HG02973 (cell line): ENCODE measurements at regions not wholly inside any gene's neighbourhood (a gene's known extent, or its start where the extent isn't known, plus 50 kb on each side); places are given as distances from the start of the nearest gene placed in this dataset.
A peak's percentile ranks its signal among the peaks of the same experiment; 100 is the strongest.

Experiments used
- ATAC-seq: cut with Tn5 transposase; IDR thresholded peaks from one replicate; pipeline ENCODE4 v1.9.1; 2021; ENCODE audit warnings: moderate library complexity; ENCODE audit not compliant: unreplicated experiment

DNA sequence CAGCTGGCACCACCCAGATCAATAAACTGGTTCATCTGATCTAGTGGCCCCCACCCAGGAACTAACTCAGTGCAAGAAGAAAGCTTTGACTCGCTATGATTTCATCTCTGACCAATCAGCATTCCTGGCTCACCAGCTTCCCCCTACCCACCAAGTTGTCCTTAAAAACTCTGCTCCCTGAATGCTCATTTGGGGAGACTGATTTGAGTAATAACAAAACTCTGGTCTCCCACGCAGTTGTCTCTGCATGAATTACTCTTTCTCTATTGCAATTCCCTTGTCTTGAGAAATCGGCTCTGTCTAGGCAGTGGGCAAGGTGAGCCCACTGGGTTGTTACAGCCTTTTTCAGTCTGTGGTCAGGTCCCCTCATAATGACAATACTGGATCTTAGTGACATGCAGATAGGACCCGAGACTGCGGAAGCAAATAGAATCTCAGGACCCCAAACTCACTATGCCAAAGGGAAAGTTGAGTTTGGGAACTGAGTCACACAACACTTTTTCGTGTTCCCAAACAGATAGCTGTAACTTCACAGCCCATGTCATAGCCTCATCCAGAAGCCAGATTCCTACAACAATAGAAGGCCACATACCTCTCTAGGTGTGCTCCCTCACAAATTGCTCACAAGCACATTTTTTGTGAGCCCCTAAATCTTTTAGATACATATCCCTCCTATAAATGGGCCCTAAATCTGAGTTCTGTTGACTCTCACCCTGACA lies 175.2 kb upstream of the RAI14 start:
- no peak for ATAC-seq

DNA sequence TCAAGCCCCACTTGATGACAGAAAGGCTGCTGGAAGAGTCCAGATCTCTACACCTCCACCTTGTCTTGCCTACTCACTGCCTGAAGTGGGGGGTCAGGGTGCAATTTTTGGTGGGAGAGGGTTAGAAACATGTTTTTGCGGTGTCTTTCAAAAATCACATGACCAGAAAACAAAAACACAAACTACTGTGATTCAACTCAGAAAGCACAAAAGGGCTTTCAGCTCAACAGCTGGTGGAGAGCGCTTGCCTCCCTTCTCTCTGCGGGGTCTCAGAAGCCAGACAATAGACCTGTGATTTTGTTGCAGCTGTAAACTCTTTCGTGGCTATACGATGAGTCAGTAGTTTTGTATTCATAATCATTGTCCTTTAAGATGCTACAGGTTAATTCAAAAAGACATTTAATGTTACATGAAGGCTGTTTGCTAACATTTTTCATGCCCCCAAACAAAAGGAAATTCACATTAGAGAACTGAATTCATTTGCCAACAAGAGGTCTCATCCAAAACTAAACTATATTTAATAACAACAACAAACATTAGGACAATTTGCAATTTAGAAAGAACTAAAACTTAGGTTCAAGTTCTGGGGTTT lies 172.6 kb upstream of the RAI14 start:
- ATAC-seq: no peak

DNA sequence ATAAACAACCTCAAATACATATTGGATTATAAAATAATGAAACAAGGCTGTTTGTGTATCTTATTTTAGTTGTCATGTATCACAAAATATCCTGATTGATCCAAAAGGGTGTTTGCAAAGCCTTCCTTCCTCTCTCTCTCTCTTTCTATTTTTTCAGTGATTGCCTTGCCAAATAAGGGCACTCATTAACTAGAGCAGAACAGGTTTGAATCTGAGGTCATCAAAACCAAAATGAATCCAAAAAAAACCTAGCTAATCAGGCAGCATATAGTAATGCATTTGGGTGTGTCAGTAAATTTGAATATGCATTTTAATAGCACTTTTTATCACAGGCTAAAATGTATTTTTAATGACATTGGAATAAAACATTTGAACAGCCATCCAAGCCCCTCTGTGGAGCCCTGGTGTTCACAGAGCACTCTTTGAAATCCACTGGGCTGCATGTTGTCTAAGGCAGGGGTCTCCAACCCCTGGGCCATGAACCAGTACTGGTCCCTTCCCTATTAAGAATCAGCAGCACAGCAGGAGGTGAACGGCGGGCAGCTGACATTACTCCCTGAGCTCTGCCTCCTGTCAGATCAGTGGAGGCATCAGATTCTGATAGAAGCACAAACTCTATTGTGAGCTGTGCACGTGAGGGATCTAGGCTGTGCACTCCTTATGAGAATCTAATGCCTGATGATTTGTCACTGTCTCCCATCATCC lies 171.8 kb upstream of the RAI14 start:
- no peak for ATAC-seq

DNA sequence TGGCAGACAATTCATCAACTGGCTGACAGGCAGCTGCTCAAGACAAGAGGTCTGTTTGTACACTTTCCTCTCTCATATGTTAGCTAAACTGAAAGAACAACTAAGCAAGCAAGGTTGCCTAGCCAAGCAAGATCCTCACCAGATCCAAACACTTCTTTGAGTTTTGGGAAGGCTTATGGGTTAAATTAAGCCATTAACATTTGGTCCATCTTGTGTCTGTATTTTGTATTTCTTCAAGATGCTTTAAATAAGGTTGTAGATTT lies 170.4 kb upstream of the RAI14 start:
- ATAC-seq: no peak

DNA sequence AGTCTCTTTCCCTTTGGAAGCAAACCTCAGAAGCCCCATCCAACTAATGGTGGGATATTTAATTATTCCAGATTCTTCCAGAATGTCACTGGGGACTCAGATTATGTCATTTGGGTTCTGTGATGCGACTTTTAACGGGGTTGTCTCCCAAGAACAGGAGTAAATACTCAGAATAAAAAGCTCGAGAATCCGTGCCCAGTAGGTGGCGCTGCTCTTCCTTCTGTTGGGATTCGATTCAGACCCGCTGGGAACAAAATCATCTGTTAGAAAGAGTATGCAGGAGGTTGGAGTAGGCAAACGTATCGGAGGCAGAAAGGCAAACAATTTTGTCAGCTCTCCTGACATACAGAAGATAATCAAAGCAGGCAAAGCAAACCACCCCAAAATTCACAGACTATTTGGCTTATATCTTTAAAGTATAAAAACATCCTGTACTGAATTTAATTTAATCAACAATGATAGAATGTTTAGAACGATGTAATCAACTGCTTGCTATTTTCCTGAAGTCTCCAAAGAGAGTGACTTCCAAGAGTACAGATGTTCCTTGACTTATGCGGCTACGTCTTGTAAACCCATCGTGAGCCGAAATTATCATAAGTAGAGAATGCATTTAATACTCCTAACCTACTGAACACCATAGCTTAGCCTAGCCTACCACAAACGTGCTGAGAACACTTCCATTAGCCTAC lies 169.8 kb upstream of the RAI14 start:
- no peak for ATAC-seq

DNA sequence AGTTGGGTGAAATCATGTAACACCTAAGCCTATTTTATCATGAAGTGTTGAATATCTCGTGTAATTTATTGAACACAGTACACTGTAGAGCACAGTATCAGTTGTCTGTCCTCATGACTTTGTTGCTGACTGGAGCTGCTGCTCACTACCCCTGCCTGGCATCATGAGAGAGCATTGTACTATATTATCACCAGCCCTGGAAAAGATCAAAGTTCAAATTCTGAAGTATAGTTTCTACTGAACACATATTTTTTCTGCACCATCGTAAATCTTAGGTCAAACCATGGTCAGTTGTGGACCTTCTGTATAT lies 169.3 kb upstream of the RAI14 start:
- ATAC-seq: no peak

DNA sequence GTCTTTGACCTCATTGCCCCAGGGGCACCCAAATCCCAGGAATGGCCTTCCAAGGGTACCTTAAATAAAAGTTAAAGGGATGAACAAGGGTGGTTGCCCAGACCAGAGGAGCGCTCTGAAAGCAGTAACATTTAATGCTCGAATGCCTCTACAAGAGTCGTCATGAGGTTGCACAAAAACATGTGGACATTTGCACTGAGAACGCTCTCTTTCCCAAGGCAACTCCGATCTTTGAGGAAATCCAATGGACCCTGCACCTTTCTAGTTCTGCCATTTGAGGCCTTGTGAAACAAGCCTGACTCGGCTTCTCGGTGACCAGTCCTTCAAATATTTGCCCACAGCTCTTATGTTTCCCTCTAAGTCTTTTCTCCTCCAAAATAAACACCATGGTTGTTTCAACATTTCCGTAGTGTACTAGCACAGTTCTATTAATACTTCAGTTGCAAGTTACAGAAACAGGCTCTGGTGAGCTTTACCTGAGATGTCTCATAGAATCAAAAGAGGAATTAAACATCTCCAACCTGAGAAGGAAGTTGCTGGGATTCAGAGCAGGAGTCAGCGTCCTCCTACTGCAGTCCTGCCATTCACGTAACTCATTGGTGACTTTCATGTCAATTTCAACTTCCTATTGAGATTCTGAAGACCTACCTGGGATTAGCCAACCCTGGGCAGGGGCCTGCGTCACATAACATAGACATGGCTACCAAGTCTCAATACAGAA lies 168.8 kb upstream of the RAI14 start:
- no peak for ATAC-seq

DNA sequence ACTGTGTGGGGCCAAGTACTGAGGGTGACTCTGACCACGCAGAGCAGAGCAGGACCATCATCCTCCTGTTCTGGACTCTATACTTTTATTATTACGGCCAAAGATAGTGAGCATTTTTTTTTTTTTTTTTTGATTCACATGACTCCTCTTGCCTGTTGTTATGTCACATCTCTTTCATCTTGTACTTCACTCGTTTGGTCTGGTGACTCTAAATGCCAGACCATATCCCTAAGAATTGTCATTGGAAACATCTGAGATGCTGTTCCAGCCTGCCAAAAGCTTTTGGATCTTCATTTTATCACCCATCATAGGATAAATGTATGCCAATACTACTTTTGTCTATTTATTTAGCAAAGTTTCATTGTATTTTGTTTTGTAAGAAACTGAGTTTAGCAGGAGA lies 168.2 kb upstream of the RAI14 start:
- no peak for ATAC-seq

DNA sequence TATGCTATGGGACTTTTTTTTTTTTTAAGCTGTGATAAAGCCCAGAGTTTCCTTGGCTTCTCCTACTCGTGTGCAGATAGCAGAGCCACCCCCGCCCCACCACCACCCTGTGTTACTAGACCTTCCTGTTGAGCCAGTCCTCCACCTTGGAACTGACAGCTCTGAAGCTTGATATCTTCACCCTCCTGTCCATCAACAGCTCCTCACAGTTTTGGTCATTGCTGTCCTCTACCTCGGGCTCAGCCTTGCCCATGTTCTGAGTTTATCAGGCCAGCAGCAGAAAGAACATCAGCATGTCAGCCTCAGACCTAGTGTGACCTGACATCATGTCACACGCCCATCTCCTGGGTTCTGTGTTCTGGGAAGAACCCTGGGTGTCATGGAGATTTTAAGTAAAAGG lies 167.1 kb upstream of the RAI14 start:
- ATAC-seq: no peak

DNA sequence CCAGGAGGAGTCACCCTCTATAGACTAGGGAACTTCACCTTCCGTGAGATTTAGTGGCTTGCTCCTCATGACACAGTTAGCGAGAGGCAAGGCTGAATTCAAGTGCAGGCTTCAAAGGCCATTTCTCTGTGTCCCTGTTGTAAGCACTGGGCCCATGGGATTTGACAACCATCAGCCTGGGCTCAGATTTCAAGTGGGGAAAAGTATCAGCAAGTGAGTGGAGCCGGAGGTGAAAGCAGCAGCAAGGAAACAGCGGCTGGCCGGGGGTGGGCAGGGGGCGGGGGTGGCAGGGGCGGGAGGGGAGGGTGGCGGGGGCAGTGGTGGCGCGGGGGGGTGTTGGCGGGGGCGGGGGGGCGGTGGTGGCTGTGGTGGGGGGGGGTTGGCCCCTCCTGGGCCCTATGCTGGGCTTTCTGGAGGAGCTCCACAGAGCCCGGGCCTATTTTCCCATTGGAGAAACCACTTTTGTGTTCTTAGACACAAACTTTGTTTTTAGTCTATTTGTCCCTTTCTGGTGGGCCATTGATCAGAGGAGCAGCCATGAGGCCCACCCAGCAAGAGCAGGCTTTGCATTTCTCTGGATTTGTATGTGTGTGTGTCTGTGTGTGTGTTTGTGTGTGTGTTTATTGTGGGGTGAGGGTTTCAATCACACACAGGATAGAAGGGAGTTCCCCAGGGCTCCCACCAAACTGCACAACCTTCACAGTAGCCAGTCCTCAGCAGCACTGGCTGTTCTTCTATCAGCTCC lies 165.4 kb upstream of the RAI14 start:
- ATAC-seq: no peak

DNA sequence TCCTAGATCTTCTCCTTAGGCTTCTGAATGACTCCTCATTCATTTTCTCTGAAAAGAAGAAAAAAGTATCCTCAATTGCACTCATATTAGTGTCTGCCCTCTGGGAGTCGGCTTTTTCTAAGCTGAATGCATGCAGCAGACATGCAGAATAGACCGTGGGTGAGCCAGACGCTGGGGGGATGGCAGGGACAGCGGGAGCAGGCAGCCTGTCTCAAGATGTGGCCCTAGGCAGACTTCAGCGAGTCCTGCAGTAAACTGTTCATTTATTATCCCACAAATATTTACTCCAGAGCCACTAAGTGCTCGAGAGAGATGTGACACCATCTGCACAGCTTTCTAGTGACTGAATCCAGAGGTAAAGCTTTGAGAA lies 164.9 kb upstream of the RAI14 start:
- no peak for ATAC-seq

DNA sequence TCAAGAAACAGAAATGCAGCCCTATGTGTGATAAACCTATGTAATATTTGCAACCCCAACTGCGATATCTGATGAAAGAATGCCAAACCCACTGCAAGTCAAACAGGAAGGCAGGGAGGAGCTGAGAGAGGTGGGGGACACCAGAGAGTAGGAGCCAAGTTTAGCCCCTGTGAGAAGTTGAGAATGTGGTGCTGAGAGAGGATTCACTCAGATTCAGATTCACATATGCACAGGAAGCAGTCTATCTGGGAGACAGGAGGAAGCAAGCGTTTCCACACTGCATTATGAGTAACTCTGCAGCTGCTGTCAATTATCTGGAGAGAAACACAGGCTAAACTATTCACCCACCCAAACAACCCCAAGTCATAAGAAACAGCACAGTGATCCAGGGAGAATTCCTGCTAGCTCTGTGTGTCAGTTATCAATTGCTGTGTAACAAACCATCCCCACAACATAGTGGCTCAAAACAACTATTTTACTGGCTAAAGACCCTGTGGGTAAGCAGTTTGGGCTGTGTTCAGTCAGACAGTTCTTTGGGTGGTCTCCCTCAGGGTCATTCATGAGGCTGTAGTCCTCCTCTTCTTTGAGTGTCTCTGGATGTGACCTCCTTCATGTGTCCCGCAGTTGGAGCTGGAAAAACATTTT lies 161.9 kb upstream of the RAI14 start:
- no peak for ATAC-seq

DNA sequence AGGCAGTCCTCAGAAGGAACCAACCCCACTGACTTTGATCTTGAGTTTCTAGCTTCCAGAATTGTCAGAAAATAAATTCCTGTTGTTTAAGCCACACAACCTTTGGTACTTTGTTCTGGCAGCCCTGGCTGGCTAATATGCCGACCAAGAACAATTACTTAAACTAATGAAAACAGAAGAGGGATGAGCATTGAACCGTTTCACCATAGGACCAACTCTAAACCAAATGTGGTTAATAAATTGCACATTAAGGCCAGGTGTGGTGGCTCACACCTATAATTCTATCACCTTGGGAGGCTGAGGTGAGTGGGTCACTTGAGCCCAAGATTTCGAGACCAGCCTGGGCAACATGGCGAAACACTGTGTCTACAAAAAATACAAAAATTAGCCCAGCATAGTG lies 160.9 kb upstream of the RAI14 start:
- ATAC-seq: no peak

DNA sequence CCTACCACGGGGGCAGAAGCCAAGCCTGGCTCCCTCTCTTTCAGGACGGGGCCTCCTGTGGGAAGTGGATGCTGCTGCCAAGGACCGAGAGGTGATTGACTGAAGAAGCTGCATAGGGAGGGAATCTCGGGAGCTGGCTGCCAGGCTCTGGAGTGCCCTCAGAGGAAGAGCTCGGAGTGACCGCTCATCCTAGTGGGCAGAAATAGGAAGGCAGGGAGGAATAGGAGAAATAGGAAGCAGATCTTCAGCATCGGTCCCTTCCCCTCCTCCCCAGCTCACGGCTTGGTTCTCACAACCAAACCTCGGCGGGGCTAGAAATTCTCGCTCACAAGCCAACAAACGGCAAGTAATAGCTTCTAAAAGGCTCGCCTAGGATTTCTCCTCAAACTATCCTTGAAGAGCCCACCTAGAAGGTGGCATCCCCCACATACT lies 159.9 kb upstream of the RAI14 start:
- ATAC-seq: no peak

DNA sequence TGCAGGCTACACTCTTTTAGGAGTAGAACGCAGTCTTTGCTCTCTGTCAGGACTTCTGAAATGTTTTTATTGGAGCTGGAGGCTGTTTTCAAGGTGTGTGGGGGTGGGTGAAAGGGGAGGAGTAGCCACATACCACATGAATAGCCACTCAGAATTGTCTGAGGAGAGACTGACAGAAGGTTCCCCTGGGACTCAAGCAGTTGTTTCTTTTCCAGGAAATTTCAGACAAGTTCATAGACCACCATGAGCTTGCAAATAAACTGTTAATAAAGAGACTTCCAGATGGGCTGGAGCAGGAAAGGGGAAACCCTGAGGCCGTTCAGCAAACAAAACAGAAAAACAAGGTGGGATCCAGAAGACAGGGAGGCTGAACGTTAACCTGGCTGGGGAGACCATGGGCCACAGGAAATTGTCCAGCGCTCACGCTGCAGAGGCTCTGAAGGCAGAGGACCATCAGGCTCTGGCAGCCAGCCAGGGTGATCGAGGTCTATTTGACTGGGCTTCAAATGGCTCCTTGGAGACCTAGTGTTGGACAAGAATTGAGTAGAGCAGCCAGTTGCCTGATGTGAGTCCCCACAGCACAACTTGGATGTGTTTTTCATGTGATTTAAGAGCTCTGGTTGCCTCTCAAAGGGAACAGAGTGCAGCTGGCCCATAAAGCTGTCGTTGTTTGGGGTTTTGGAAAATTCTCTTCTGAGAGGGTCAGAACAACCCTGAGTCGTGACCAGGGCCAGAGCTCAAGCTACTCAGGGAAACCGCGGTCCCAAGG lies 159.2 kb upstream of the RAI14 start:
- ATAC-seq: no peak

DNA sequence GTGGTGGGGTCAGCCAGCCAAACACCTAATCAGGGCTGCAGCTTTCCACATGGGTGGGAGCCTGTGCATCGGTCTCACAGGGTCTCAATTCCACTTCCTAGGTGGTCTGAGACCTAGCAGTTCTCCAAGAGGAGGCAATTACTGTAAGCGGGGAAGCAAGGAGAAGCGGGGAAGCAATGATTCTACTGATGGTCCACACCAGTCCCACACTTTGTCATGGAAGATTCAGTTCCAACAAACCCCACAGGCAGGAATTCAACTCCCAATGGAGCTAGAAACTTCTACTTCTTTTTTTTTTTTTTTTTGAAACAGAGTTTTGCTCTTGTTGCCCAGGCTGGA lies 158.7 kb upstream of the RAI14 start:
- no peak for ATAC-seq

DNA sequence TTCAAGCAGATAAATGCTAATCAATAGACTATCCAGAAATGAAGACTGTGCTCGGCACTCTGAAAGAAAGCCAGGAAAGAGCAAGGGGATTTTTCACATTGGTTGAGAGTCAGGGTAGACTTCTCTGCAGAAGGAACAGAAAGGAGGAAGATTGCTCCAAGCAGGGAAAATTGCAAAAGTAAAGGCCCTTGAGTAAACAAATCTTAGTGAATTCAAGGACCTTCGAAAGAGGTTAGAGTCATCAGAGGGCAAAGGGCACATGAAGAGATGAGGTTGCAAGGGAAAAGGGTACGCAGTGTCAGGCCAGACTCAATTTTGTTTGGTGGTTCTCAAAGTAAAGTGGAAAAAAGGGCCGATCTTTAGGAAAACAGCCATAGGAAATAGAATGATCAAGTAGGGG lies 157.6 kb upstream of the RAI14 start:
- no peak for ATAC-seq

DNA sequence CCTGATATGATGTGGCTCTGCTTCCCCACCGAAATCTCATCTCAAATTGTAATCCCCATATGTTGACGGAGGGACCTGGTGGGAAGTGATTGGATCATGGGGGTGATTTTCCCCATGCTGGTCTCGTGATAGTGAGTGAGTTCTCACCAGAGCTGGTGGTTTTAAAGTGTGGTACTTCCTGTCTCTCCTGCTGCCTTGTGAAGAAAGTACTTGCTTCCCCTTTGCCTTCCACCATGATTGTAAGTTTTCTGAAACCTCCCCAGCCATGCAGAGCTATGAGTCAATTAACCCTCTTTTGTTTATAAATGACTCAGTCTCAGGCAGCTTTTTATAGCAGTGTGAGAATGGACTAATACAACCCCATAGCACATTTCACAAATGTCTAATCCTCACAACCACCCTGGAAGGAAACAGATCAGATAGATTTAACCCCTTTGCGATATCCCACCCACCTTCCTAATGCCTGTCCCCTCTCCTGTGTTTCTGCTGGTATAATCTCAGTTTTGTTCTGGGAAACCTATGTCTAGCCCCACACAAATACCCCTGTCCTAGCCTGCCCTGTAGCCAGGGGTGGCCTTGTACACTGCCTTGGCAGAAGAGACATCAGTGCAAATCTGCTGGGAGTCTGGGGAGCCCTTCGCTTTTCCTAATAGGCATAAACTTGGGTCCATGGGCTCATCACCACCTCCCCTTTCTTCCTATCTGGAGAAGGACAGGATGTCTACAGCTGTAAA lies 157.0 kb upstream of the RAI14 start:
- ATAC-seq: peak; percentile 95

DNA sequence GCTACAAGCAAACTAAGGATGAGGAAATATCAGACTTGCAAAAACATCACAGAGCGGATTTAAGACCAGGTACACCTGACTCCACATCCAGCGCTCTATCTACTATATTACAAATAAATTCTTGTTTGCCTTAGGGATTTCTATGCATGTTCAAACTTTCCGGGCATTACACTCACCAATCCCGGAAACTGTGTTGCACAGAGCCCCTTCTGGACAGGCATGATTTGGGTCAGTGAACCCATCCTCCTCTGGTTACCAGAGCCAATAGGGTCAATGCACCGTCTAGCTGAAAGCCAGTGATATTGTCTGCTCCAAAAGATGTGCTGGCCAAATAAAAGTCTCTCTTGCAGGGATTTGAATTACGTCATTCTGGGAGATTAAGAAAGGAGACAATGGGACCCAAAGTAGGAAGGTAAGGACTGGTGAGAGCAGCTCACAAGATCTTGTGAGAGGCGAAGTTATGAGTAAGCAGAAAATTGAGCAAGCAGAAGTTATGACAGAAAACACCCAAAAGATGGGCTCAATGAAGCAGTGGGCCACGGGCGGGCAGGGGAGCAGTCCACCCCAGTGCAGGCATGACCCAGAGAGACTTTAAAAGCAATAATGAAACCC lies 155.8 kb upstream of the RAI14 start:
- ATAC-seq: no peak
